HG03460 (cell line): ENCODE measurements at regions not wholly inside any gene's neighbourhood (a gene's known extent, or its start where the extent isn't known, plus 50 kb on each side); places are given as distances from the start of the nearest gene placed in this dataset.

Experiments used
- ATAC-seq: cut with Tn5 transposase; IDR thresholded peaks from one replicate; pipeline ENCODE4 v1.9.1; 2021; ENCODE audit not compliant: unreplicated experiment

- no peak for ATAC-seq
Observed at GRCh38 chr15:96390986-96391385, 60.5 kb downstream of the NR2F2 start.

- no peak for ATAC-seq
Observed at GRCh38 chr15:96392380-96393208, 62.1 kb downstream of the NR2F2 start.

GRCh38 chr15:96393209-96393513 lies 62.7 kb downstream of the NR2F2 start:
- no peak for ATAC-seq

GRCh38 chr15:96395687-96396086 lies 65.2 kb downstream of the NR2F2 start:
- no peak for ATAC-seq

- no peak for ATAC-seq
Observed at GRCh38 chr15:96398776-96399175, 68.3 kb downstream of the NR2F2 start.

- ATAC-seq: no peak
Observed at GRCh38 chr15:96402403-96402802, 71.9 kb downstream of the NR2F2 start.

- no peak for ATAC-seq
Observed at GRCh38 chr15:96403071-96403470, 72.6 kb downstream of the NR2F2 start.

GRCh38 chr15:96403932-96404331 lies 73.4 kb downstream of the NR2F2 start:
- no peak for ATAC-seq

- ATAC-seq: no peak
Observed at GRCh38 chr15:96404560-96404959, 74.1 kb downstream of the NR2F2 start.

GRCh38 chr15:96406291-96406690 lies 75.8 kb downstream of the NR2F2 start:
- ATAC-seq: no peak

GRCh38 chr15:96406701-96407100 lies 76.2 kb downstream of the NR2F2 start:
- no peak for ATAC-seq

- ATAC-seq: no peak
Observed at GRCh38 chr15:96407482-96407881, 77.0 kb downstream of the NR2F2 start.

- no peak for ATAC-seq
Observed at GRCh38 chr15:96408591-96409183, 78.2 kb downstream of the NR2F2 start.

- no peak for ATAC-seq
Observed at GRCh38 chr15:96409215-96410138, 79.0 kb downstream of the NR2F2 start.

- ATAC-seq: no peak
Observed at GRCh38 chr15:96410175-96411055, 79.9 kb downstream of the NR2F2 start.

GRCh38 chr15:96411056-96412031 lies 80.8 kb downstream of the NR2F2 start:
- ATAC-seq: no peak

- no peak for ATAC-seq
Observed at GRCh38 chr15:96412045-96412905, 81.8 kb downstream of the NR2F2 start.

- ATAC-seq: no peak
Observed at GRCh38 chr15:96412906-96413231, 82.4 kb downstream of the NR2F2 start.

GRCh38 chr15:96413657-96414056 lies 83.2 kb downstream of the NR2F2 start:
- no peak for ATAC-seq
